K562 (cell line): ENCODE measurements at regions not wholly inside any gene's neighbourhood (a gene's known extent, or its start where the extent isn't known, plus 50 kb on each side); places are given as distances from the start of the nearest gene placed in this dataset.

Experiments
- ATAC-seq: fragments of 200-7000 bp; cut with Tn5 transposase; 3 replicates; pipeline ENCODE4 v1.9.1; 2020; ENCODE audit warnings: moderate library complexity
- BruUV-seq: library from RNA; stranded (reverse); fragments of 400-500 nt; replicated peaks from 2 replicates; lab custom pipeline; 2021; lab: Mats Ljungman, UMichigan
- CTCF ChIA-PET: fragments of 300-600 bp; formaldehyde crosslinking; extraction: SDS; loops from one replicate; lab custom pipeline; 2021; ENCODE audit warnings: low intra/inter-chr PET ratio; lab: Yijun Ruan, JAX
- POLR2A ChIA-PET: fragments of 300-600, 350-650 bp; sonication (Branson Sonifier 250); formaldehyde crosslinking; extraction: SDS; loops from one replicate; lab custom pipeline; 2021; ENCODE audit warnings: antibody characterized with exemption, inconsistent platforms; lab: Yijun Ruan, JAX
- DNase-seq, 4 experiments: peaks; one replicate each; pipeline versions ENCODE4 v3.0.0 to v3.0.0-alpha.2; 2011 to 2018; ENCODE audit warnings: low spot score in 3 of 4, mixed read lengths in 3 of 4; ENCODE audit errors: extremely low read depth in 1 of 4
- FAIRE-seq: peaks from 2 replicates; lab custom pipeline; 2011; peaks lifted over from hg19 to GRCh38; lab: Jason Lieb, UNC
- H2AFZ ChIP-seq: 2 replicates; pipeline ENCODE4 v1.6.0; 2011; ENCODE audit warnings: low read depth, low read length, control low read depth, inconsistent platforms
- H3K27ac ChIP-seq: fragments of 200-600 bp; 3 replicates; pipeline ENCODE4 v1.8.0; 2011; ENCODE audit warnings: low read depth, mild to moderate bottlenecking, control low read depth, inconsistent platforms, low read length, moderate library complexity, mixed read lengths; ENCODE audit errors: extremely low read depth
- H3K27me3 ChIP-seq, 2 experiments: fragments of 300-600 bp in 1 of 2; 2 replicates in 1 of 2; 3 replicates in 1 of 2; pipeline versions ENCODE4 v1.6.0 to v1.8.0; 2011; ENCODE audit warnings: inconsistent platforms in 2 of 2, low read length in 2 of 2, mild to moderate bottlenecking in 1 of 2, mixed read lengths in 1 of 2, moderate library complexity in 1 of 2; ENCODE audit not compliant: control insufficient read depth in 2 of 2, insufficient read depth in 2 of 2
- H3K36me3 ChIP-seq: fragments of 300-600 bp; 3 replicates; pipeline ENCODE4 v1.8.0; 2011; ENCODE audit warnings: mild to moderate bottlenecking, low read length, inconsistent platforms; ENCODE audit not compliant: control insufficient read depth, insufficient read depth
- H3K4me1 ChIP-seq, 2 experiments: fragments of 200-600 bp in 1 of 2; replicated peaks in 1 of 2; 2 replicates in 1 of 2; 3 replicates in 1 of 2; pipeline versions ENCODE4 v1.5.1 to v1.8.0; 2011; ENCODE audit warnings: inconsistent platforms in 2 of 2, low read length in 2 of 2, mild to moderate bottlenecking in 1 of 2, mixed read lengths in 1 of 2, moderate library complexity in 1 of 2; ENCODE audit not compliant: control insufficient read depth in 2 of 2, insufficient read depth in 2 of 2
- H3K4me2 ChIP-seq: 2 replicates; pipeline ENCODE4 v1.6.1; 2011; ENCODE audit warnings: low read length, control low read depth, inconsistent platforms, mixed read lengths; ENCODE audit not compliant: insufficient read depth
- H3K4me3 ChIP-seq: fragments of 200-600 bp; sonication (generic), shearing (Covaris generic); 2 replicates; pipeline ENCODE4 v1.5.1; 2016; ENCODE audit warnings: control low read depth, inconsistent platforms
- H3K79me2 ChIP-seq: fragments of 200-600 bp; 3 replicates; pipeline ENCODE4 v1.8.0; 2011; ENCODE audit warnings: low read length, inconsistent platforms; ENCODE audit not compliant: control insufficient read depth, insufficient read depth
- H3K9ac ChIP-seq, 2 experiments: 2 replicates each; pipeline versions ENCODE4 v1.6.0 to v1.6.1; 2011; ENCODE audit warnings: low read depth in 2 of 2, low read length in 2 of 2, control low read depth in 1 of 2, inconsistent platforms in 1 of 2, mild to moderate bottlenecking in 1 of 2, mixed read lengths in 1 of 2; ENCODE audit not compliant: insufficient read depth in 1 of 2
- H3K9me1 ChIP-seq: one replicate; pipeline ENCODE4 v1.6.0; 2011; ENCODE audit warnings: inconsistent platforms, mild to moderate bottlenecking, low read length, moderate library complexity; ENCODE audit not compliant: control insufficient read depth, insufficient read depth
- H3K9me3 ChIP-seq: replicated peaks from 2 replicates; pipeline ENCODE4 v1.5.1; 2011; ENCODE audit warnings: low read depth, low read length, inconsistent platforms; ENCODE audit not compliant: control insufficient read depth, insufficient read depth
- H4K20me1 ChIP-seq: replicated peaks from 2 replicates; pipeline ENCODE4 v1.6.1; 2011; ENCODE audit warnings: low read length, inconsistent platforms, mixed read lengths; ENCODE audit not compliant: control insufficient read depth, insufficient read depth
- CHD2 ChIP-seq: IDR thresholded peaks from 2 replicates; pipeline ENCODE4 v1.6.1; 2011; ENCODE audit warnings: low read depth, low read length
- EWSR1 ChIP-seq: fragments of 450-650 bp; IDR thresholded peaks from 2 replicates; pipeline ENCODE4 v1.6.1; 2018; ENCODE audit warnings: borderline replicate concordance, mild to moderate bottlenecking, low read depth, moderate library complexity; ENCODE audit not compliant: partially characterized antibody
- MTA3 ChIP-seq: fragments of 450-650 bp; formaldehyde crosslinking; IDR thresholded peaks from 2 replicates; pipeline ENCODE4 v1.6.1; 2017; ENCODE audit warnings: mild to moderate bottlenecking, borderline replicate concordance
- SNAPC5 ChIP-seq: fragments of 250-450 bp; sonication (Bioruptor Pico); IDR thresholded peaks from 2 replicates; pipeline ENCODE4 v1.8.0; 2021; ENCODE audit warnings: moderate library complexity, mild to moderate bottlenecking, inconsistent platforms
- U2AF2 ChIP-seq: fragments of 200-400 bp; formaldehyde crosslinking; optimal IDR thresholded peaks from 2 replicates; pipeline ENCODE3; 2017; ENCODE audit warnings: low read depth, mild to moderate bottlenecking, low read length
- ZBTB49 ChIP-seq: sonication (generic); formaldehyde crosslinking; IDR thresholded peaks from 2 replicates; pipeline ENCODE4 v1.8.0; 2022; ENCODE audit warnings: missing genetic modification reagents, mild to moderate bottlenecking, borderline replicate concordance
- ZNF224 ChIP-seq: sonication (generic); formaldehyde crosslinking; IDR thresholded peaks from 2 replicates; pipeline ENCODE4 v1.8.0; 2022; ENCODE audit warnings: mild to moderate bottlenecking, missing genetic modification reagents
- ZNF253 ChIP-seq: fragments of 250-450 bp; sonication (Bioruptor Pico); conservative IDR thresholded peaks from 2 replicates; pipeline ENCODE4 v1.6.1; 2021; ENCODE audit warnings: mild to moderate bottlenecking
- WGBS: fragments of 100-300 bp; shearing (Covaris generic); methylation state at CpG from one replicate; pipeline ENCODE4 v1.1.6; 2016; ENCODE audit warnings: low coverage, mixed read lengths; ENCODE audit not compliant: insufficient coverage; ENCODE audit errors: missing lambda C conversion rate; 5-methylcytosine and 5-hydroxymethylcytosine counted together
- in situ Hi-C: fragments of 300-500 bp; cut with MboI; formaldehyde crosslinking; loops from 4 replicates; pipeline ENCODE4 v1.15.0; 2018; ENCODE audit warnings: inconsistent platforms, mixed read lengths
- intact Hi-C: fragments of 100-400 bp; cut with micrococcal nuclease; formaldehyde crosslinking; loops from 2 replicates; pipeline ENCODE4 v1.14.2; 2022

- TF ChIP-seq ZBTB49 (CRISPR knock-in tag) (no peak), ZNF224 (CRISPR knock-in tag) (no peak), EWSR1 (no peak), U2AF2 (no peak), MTA3 (no peak), SNAPC5 (CRISPR knock-in tag) (no peak)
Measured at GRCh38 chr18:28808373-28808772, 631.4 kb upstream of the CDH2 start (continued).

- in situ Hi-C loops, result no loop called here
- H3K4me2 ChIP-seq, result no peak overlapping the region
- H3K9ac ChIP-seq, result no peak overlapping the region
- POLR2A ChIA-PET, result no interaction called here
- FAIRE-seq (no peak), DNase-seq (no peak), ATAC-seq (no peak)
- intact Hi-C loops, result no loop called here
- no peaks in the 10 kb centered on the region for H3K36me3 ChIP-seq
- BruUV-seq, result no TSS peak
- no peaks in the 10 kb centered on the region for H3K27me3 ChIP-seq
- no peak overlapping the region for H2AFZ ChIP-seq
- no peaks in the 10 kb centered on the region; the same call in 1 of the 2 replicates for H3K9me3 ChIP-seq
- no peaks in the 10 kb centered on the region for H3K4me1 ChIP-seq
- no peak for TF ChIP-seq CHD2
- TF ChIP-seq ZNF253 (CRISPR knock-in tag), result no peak
- no peak overlapping the region for H3K4me3 ChIP-seq
- no peaks in the 10 kb centered on the region for H4K20me1 ChIP-seq
- WGBS, result 0% methylated on average over 1 of the region's 1 CpG
- H3K79me2 ChIP-seq, result no peaks in the 10 kb centered on the region
- CTCF ChIA-PET, result no interaction called here
- no peak overlapping the region for H3K27ac ChIP-seq
- no peaks in the 10 kb centered on the region for H3K9me1 ChIP-seq
Measured at GRCh38 chr18:28805491-28805890, 628.6 kb upstream of the CDH2 start.
